ENCODE measurements at regions not wholly inside any gene's neighbourhood (a gene's known extent, or its start where the extent isn't known, plus 50 kb on each side); places are given as distances from the start of the nearest gene placed in this dataset.
"Not testable (repeated sequence)": the region's sequence is repeated elsewhere in the genome, so short reads cannot be mapped to it uniquely, and the experiment has no call there.

DNA sequence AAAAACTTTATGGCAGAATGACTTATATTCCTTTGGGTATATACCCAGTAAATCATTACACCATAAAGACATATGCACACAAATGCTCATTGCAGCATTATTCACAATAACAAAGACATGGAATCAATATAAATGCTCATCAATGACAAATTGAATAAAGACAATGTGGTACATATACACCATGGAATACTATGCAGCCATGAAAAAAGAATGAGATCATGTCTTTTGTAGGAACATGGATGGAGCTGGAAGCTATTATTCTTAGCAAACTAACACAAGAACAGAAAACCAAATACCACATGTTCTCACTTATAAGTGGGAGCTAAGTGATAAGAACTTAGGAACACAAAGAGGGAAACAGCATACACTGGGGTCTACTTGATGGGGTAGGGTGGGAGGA, 321.7 kb downstream of the ZNF674 start:
- H3K4me1 Mint-ChIP-seq; H3K36me3 Mint-ChIP-seq (ENCODE audit: low read depth); H3K4me3 Mint-ChIP-seq; H3K27me3 Mint-ChIP-seq; H3K27ac Mint-ChIP-seq; H3K9me3 ChIP-seq (ENCODE audit: control insufficient read depth, low read length, poor library complexity, severe bottlenecking); ATAC-seq; DNase-seq: not testable (repeated sequence)

DNA sequence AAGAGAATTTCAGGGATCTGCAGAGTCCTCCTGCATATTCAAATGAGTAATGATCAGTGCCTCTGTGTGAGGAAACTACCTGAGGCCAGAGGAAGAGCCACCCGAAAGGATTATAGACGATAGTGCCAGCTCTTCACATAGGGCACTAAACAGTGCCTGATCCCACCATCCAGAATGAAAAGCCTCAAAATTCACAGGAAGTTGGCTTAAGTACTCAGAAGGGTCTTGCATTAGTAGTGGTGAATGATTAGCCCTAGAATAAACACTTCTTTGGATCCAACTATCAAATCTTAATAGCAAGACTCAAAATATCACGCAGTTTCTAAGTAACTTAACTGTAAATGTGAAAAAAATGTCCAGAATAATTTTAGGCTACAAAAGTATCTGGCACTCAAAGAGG, 324.4 kb downstream of the ZNF674 start:
- ATAC-seq (no peak), DNase-seq (no peak)
- H3K9me3 ChIP-seq (ENCODE audit: control insufficient read depth, low read length, poor library complexity, severe bottlenecking): no peaks in the 10 kb centered on the region
- H3K27me3 Mint-ChIP-seq: no peaks in the 10 kb centered on the region
- no peaks in the 10 kb centered on the region for H3K36me3 Mint-ChIP-seq (ENCODE audit: low read depth)
- H3K27ac Mint-ChIP-seq: no peak overlapping the region
- no peak overlapping the region for H3K4me3 Mint-ChIP-seq
- no peaks in the 10 kb centered on the region for H3K4me1 Mint-ChIP-seq

DNA sequence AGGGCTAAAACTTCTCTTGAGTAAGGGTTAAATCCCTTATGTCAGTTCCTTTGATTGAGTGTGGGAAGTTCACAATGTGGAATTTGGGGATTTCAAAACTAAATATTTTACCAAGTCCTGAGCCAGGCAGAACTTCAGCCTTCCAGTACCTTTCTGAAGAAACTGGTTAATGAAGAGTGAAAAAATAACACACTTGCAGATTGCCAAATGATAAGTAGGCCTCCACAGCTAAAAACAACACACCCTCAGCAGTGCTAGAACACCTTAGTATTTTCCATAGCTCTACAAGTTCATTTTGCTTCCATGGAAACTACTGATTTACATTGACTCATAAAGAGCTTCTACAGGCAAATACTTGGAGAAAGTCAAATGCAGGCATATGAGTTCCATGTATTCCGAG, 326.8 kb downstream of the ZNF674 start:
- no peak for DNase-seq
- H3K4me1 Mint-ChIP-seq: no peaks in the 10 kb centered on the region
- H3K27me3 Mint-ChIP-seq: no peaks in the 10 kb centered on the region
- ATAC-seq: no peak
- H3K4me3 Mint-ChIP-seq: no peak overlapping the region
- no peak overlapping the region for H3K27ac Mint-ChIP-seq
- H3K9me3 ChIP-seq (ENCODE audit: control insufficient read depth, low read length, poor library complexity, severe bottlenecking): no peaks in the 10 kb centered on the region
- no peaks in the 10 kb centered on the region for H3K36me3 Mint-ChIP-seq (ENCODE audit: low read depth)

- no peak overlapping the region for H3K4me3 Mint-ChIP-seq
- H3K36me3 Mint-ChIP-seq (ENCODE audit: low read depth): no peaks in the 10 kb centered on the region
- H3K9me3 ChIP-seq (ENCODE audit: control insufficient read depth, low read length, poor library complexity, severe bottlenecking): no peaks in the 10 kb centered on the region
- DNase-seq: no peak
- H3K27ac Mint-ChIP-seq: no peak overlapping the region
- no peaks in the 10 kb centered on the region for H3K27me3 Mint-ChIP-seq
- no peak for ATAC-seq
- H3K4me1 Mint-ChIP-seq: no peaks in the 10 kb centered on the region
These were observed 328.8 kb downstream of the ZNF674 start for GRCh38 chrX:46216406-46216805.

GRCh38 chrX:46211079-46211478, 334.1 kb downstream of the ZNF674 start:
- Mint-ChIP-seq H3K27ac (no peak overlapping the region), H3K36me3 (ENCODE audit: low read depth) (no peaks in the 10 kb centered on the region), H3K4me1 (peaks cover 4% of the 10 kb centered on the region), H3K27me3 (no peaks in the 10 kb centered on the region), H3K4me3 (no peak overlapping the region)
- DNase-seq (no peak), ATAC-seq (no peak)
- no peaks in the 10 kb centered on the region for H3K9me3 ChIP-seq (ENCODE audit: control insufficient read depth, low read length, poor library complexity, severe bottlenecking)

DNA sequence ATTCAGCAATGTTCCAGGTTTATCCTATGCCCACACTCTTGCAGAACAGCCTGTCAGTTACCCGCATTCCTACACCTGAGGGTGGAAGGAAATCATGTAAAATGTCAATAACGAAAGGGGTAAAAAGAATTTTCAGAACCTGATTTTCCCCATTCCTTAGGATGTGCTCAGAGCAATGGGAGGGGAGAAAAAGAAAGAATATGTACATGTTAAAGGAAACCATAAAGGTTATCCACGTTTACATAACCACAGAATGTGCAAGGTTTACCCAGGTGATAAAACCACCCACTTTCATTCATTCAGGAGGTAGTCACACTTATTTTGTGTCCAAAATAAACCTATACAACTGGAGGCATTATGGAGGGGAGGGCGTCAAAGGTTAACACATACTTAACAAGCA, 335.5 kb downstream of the ZNF674 start:
- Mint-ChIP-seq H3K27me3 (no peaks in the 10 kb centered on the region), H3K4me1 (peaks cover 4% of the 10 kb centered on the region), H3K36me3 (ENCODE audit: low read depth) (no peaks in the 10 kb centered on the region), H3K4me3 (no peak overlapping the region), H3K27ac (no peak overlapping the region)
- H3K9me3 ChIP-seq (ENCODE audit: control insufficient read depth, low read length, poor library complexity, severe bottlenecking): no peaks in the 10 kb centered on the region
- ATAC-seq (no peak), DNase-seq (no peak)

DNA sequence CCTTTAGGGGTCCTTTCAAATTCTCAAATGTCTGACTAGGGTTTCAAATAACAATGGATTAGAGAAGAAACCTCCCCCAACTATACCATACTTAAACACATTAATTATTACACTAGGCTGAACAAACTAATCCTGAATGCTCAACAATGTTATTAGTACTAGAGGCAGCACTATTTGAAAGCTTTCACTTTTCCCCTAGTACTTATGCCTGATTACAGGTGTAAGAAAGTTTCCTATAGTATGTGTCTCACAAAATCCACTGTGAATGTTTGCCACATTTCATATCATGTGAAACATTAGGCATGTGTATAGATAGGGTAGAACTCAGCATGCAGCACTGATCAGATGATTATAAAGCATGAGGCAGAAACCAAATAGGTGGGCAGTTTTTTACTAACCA, 336.2 kb downstream of the ZNF674 start:
- Mint-ChIP-seq H3K27me3 (no peaks in the 10 kb centered on the region), H3K36me3 (ENCODE audit: low read depth) (no peaks in the 10 kb centered on the region), H3K27ac (no peak overlapping the region), H3K4me1 (peaks cover 4% of the 10 kb centered on the region), H3K4me3 (no peak overlapping the region)
- DNase-seq (no peak), ATAC-seq (no peak)
- H3K9me3 ChIP-seq (ENCODE audit: control insufficient read depth, low read length, poor library complexity, severe bottlenecking): no peaks in the 10 kb centered on the region

DNA sequence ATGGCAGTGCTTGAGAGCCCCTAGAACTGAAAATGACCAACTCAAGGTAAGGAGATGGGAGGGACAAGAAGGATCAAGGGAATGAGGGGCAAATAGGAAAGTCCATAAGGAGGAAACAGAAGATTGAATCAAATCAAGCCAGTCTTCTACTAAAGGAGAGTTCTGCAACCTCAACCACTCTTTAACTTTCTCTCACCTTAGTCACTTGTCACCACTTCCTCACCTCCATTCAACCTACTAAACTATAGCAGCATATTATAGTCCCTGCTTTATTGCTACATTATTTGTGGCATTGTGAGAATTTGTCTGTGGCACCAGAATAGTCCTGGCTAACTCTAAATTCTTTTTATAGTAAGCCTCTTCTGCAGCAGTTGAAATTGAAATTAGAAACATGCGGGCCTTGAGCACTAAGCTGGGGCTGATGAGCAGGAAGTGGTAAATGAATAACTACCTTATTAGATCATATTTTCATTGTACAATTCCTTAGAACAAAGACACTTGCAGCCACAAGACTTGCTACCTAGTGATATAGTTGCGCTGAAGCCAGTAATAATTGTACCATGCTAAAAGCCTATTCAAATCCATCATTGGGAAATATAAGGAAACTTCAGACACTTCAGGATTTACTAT, 336.9 kb downstream of the ZNF674 start:
- Mint-ChIP-seq H3K27ac (no peak overlapping the region), H3K36me3 (ENCODE audit: low read depth) (no peaks in the 10 kb centered on the region), H3K4me3 (no peak overlapping the region), H3K4me1 (peaks cover 4% of the 10 kb centered on the region), H3K27me3 (no peaks in the 10 kb centered on the region)
- no peak for ATAC-seq
- H3K9me3 ChIP-seq (ENCODE audit: control insufficient read depth, low read length, poor library complexity, severe bottlenecking): no peaks in the 10 kb centered on the region
- DNase-seq: no peak

DNA sequence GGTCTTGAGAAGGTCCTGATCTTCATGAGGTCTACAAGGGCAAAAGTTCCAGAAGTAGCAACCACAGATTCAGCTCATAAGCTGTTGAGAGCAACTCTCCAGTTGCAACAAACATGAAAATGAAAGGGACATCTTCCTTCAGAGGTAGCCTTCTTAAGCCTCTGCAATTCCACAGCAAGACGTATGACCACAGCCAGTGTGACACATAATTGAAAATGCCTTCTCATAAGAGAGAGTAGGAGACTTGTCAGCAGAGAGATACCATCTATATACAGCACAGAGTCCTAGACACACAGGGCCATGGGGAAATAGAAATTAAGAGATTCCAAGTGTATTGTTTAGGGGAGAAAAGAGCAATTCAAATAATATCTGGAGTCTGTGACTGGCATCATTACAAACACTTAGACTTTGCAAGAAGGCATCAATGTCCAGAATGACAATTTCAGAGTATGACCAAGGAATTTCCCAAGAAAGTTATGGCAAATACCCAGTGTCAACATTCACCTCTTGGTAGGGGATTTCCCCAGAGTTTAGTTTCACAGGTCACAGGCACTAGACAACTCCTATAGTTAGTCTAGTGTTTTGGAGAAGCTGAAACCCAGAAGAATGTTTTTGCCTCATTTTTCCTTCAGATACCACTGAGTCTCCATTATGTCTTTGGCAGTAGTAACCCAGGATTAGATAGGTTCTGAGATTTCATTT, 340.3 kb downstream of the ZNF674 start:
- H3K9me3 ChIP-seq (ENCODE audit: control insufficient read depth, low read length, poor library complexity, severe bottlenecking): no peaks in the 10 kb centered on the region
- Mint-ChIP-seq H3K4me3 (no peak overlapping the region), H3K4me1 (peaks cover 4% of the 10 kb centered on the region), H3K36me3 (ENCODE audit: low read depth) (no peaks in the 10 kb centered on the region), H3K27ac (no peak overlapping the region), H3K27me3 (no peaks in the 10 kb centered on the region)
- DNase-seq: no peak
- ATAC-seq: no peak

DNA sequence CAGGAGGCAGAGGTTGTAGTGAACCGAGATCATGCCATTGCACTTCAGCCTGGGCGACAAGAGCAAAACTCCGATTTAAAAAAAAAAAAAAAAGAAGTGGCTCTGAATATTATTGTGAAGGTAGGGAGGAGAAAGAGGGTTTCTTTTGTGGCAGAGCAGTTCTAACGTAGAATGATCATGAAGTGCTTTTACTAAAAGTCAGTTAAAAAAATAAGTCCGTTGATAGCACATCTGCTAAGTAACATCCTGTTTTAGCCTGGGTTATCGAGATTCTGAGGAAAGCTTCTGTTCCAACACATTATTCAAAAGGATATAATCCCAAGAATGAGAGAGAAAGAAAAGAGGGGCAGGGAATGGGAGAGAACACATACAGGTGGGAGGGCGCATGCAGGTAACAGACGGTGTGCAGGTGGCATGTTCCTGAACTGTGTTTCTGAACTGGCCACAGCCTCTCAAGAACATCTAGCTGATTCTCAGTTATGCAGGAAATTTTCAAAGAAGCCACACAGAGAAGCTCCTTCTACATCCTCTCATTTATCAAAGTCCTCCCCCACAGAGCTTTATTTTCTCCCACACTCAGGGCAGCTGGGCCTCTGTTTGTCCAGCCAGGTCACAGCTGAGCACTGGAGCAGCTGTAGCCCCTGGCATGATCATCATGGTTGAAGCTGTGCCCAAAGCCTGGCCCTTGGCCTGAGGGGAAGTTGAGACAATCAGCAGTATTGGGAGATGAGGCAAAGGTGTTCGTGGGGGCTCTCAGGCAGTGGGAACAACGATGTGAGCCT, 342.3 kb downstream of the ZNF674 start:
- Mint-ChIP-seq H3K27ac (no peak overlapping the region), H3K27me3 (no peaks in the 10 kb centered on the region)

GRCh38 chrX:46200413-46200812, 344.8 kb downstream of the ZNF674 start:
- DNase-seq (no peak), ATAC-seq (no peak)
- H3K9me3 ChIP-seq (ENCODE audit: control insufficient read depth, low read length, poor library complexity, severe bottlenecking): no peaks in the 10 kb centered on the region
- H3K4me3 Mint-ChIP-seq: no peak overlapping the region
- no peak overlapping the region for H3K27ac Mint-ChIP-seq
- no peaks in the 10 kb centered on the region for H3K36me3 Mint-ChIP-seq (ENCODE audit: low read depth)
- no peaks in the 10 kb centered on the region for H3K27me3 Mint-ChIP-seq
- H3K4me1 Mint-ChIP-seq: no peaks in the 10 kb centered on the region

More for the DNA sequence above, 342.3 kb downstream of the ZNF674 start:
- no peak overlapping the region for H3K4me3 Mint-ChIP-seq
- no peaks in the 10 kb centered on the region for H3K9me3 ChIP-seq (ENCODE audit: control insufficient read depth, low read length, poor library complexity, severe bottlenecking)
- DNase-seq (no peak), ATAC-seq (no peak)
- peaks cover 2% of the 10 kb centered on the region for H3K4me1 Mint-ChIP-seq
- no peaks in the 10 kb centered on the region for H3K36me3 Mint-ChIP-seq (ENCODE audit: low read depth)

DNA sequence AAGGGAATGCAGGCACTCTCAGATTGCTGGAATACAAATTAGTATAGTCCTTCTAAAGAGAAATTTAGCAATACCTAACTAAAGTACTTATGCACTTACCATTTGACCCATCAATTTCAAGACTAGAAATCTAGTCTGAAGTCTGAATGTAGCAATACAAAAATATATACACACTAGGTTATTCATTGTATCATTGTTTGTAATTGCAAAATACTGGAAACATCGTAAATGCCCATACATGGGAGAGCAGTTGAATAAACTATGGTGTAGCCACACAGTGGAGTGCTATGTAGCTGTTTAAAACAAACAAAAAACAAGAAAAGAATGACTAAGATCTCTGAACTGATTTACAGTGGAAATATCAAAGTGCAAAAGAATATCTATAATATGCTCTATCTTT, 346.4 kb downstream of the ZNF674 start:
- no peaks in the 10 kb centered on the region for H3K4me1 Mint-ChIP-seq
- no peaks in the 10 kb centered on the region for H3K36me3 Mint-ChIP-seq (ENCODE audit: low read depth)
- DNase-seq: no peak
- H3K9me3 ChIP-seq (ENCODE audit: control insufficient read depth, low read length, poor library complexity, severe bottlenecking): no peaks in the 10 kb centered on the region
- H3K4me3 Mint-ChIP-seq: no peak overlapping the region
- no peak overlapping the region for H3K27ac Mint-ChIP-seq
- ATAC-seq: no peak
- H3K27me3 Mint-ChIP-seq: no peaks in the 10 kb centered on the region

- ATAC-seq; DNase-seq; H3K4me3 Mint-ChIP-seq; H3K9me3 ChIP-seq (ENCODE audit: control insufficient read depth, low read length, poor library complexity, severe bottlenecking); H3K27ac Mint-ChIP-seq; H3K36me3 Mint-ChIP-seq (ENCODE audit: low read depth); H3K4me1 Mint-ChIP-seq: not testable (repeated sequence)
- peaks cover 10% of the 10 kb centered on the region for H3K27me3 Mint-ChIP-seq
These were observed 358.5 kb downstream of the ZNF674 start for GRCh38 chrX:46186811-46187106.

Data from T-helper 17 cell (primary cell).